SU-DHL-6 (cell line): ENCODE measurements at regions not wholly inside any gene's neighbourhood (a gene's known extent, or its start where the extent isn't known, plus 50 kb on each side); places are given as distances from the start of the nearest gene placed in this dataset.

Source experiments
- EZH2phosphoT487 ChIP-seq: fragments of 200-600 bp; sonication (generic), shearing (Covaris generic); conservative IDR thresholded peaks from 2 replicates; pipeline ENCODE4 v1.6.1; 2018; ENCODE audit warnings: mild to moderate bottlenecking, antibody characterized with exemption, low read length, moderate library complexity, mixed read lengths
- TF ChIP-seq, protein P1 (sequence below): fragments of 200-600 bp; sonication (generic); IDR thresholded peaks from one replicate; pipeline ENCODE4 v1.5.1; 2017; ENCODE audit warnings: antibody characterized with exemption, mild to moderate bottlenecking, low read length, moderate library complexity; ENCODE audit not compliant: insufficient read depth, poor library complexity, severe bottlenecking

DNA sequence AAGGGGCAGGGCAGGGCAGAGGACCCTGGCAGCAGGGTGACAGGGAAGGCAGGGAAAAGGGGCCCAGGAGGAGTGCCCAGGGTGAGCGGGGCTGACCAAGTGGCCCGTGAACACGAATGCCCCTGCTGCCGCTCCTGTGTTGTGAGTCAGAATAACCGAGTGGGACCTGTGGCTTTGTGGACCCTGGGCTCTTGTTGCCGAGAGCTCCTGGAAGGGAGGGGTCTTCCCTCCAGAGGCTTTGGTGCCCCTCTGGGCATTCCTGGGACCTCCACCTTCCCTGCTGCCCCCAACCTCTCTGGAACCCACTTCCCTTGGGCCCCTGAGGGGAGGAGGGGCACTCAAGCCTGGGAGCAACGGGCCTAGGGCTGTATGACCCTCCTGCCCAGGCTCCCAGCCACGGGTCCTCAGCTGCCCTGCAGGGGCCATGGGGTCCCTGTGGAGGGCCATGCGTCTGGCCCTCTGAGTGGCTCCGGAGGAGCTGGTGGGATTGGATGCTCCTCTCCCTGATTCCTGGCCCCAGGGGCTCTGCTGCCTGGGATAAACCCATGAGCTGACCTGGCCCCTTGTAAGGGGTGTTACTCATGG, 319.4 kb downstream of the TMEM121 start:
- no peak for TF ChIP-seq EZH2phosphoT487
- TF ChIP-seq, protein P1, sequence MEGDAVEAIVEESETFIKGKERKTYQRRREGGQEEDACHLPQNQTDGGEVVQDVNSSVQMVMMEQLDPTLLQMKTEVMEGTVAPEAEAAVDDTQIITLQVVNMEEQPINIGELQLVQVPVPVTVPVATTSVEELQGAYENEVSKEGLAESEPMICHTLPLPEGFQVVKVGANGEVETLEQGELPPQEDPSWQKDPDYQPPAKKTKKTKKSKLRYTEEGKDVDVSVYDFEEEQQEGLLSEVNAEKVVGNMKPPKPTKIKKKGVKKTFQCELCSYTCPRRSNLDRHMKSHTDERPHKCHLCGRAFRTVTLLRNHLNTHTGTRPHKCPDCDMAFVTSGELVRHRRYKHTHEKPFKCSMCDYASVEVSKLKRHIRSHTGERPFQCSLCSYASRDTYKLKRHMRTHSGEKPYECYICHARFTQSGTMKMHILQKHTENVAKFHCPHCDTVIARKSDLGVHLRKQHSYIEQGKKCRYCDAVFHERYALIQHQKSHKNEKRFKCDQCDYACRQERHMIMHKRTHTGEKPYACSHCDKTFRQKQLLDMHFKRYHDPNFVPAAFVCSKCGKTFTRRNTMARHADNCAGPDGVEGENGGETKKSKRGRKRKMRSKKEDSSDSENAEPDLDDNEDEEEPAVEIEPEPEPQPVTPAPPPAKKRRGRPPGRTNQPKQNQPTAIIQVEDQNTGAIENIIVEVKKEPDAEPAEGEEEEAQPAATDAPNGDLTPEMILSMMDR = no peak
